ENCODE measurements at regions not wholly inside any gene's neighbourhood (a gene's known extent, or its start where the extent isn't known, plus 50 kb on each side); places are given as distances from the start of the nearest gene placed in this dataset.
"Not testable (repeated sequence)": the region's sequence is repeated elsewhere in the genome, so short reads cannot be mapped to it uniquely, and the experiment has no call there.

- no peak for DNase-seq (ENCODE audit: low spot score in 2 of 2)
- FAIRE-seq, result no peak
Measured at GRCh38 chrX:916230-916599, 285.6 kb downstream of the SHOX start.

DNA sequence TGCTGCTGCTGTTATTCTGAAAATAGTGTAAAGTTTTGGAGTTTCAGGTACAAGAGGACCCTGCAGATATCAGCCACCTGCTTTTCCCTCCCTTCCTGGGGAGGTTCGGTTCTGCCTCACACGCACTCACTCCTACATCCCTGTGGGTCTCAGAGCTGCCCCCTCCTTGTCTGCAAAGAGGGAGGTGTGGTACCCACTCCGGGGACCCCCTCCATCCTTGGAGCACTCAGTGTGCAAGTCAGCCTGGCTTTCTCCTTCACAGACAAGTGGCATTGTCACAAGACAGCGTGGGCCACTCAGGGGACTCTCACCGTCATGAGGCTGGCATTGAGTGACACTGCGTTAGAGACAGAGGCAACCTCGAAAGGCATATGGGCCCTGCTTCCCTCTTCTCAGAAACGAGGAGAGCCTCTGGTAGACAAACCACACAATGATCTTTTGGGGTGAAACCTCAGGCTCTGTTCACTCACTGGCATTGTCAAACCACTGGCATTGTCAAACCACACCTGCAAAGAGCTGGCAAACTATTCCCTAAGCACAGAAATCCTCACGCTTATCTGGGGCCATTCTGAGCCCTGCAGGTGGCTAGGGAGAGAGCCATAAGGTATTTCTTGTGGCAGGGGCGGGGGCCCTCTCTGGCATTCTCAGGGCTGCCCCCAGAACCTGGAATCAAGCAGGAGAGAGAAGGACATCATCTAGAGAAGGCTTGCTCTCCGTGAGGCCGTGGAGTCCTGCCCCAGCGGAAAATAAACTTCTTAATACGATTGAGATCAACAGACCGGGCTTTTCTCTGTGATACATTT is 285.0 kb downstream of the SHOX start:
- DNase-seq (ENCODE audit: low spot score in 2 of 2) (no peak), FAIRE-seq (no peak)

DNA sequence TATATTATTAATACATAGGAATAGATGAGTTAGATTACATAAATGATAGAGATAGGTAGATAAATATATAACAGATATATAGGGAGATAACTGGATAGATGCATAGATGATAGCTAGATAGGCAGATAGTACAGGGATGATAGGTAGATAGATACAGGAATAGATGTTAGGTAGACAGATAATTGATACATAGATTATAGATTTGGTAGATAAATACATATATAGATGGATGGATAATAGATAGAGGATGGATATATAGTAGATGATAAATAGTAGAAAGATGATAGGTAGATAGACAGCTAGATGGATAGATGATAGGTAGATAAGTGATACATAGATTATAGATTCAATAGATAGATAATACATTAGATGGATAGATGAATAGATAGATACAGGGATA is 283.6 kb downstream of the SHOX start:
- DNase-seq (ENCODE audit: low spot score in 2 of 2) (no peak), FAIRE-seq (no peak)

DNA sequence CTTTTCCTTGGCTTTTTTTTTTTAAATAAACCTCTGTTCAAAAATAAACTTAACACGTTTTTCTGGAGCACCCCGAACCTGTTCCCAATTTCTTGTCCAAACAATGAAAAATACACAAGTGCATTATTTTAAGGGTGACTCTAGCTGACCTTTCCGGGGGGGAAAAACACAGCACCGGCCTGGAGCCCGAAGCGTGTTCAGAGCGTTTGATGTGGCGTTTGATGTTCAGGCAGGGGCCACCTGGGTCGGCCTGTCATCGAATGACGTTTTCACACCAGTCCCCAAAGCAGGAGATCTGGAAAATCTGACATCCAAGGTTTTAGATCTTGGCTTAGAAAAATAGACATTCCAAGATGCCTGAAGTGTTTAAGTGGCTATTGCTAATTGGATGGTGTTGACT is 282.1 kb downstream of the SHOX start:
- FAIRE-seq (no peak), DNase-seq (ENCODE audit: low spot score in 2 of 2) (no peak)

- FAIRE-seq; DNase-seq (ENCODE audit: low spot score in 2 of 2): not testable (repeated sequence)
Measured at GRCh38 chrX:909068-909467, 278.5 kb downstream of the SHOX start.

GRCh38 chrX:906586-906985 is 276.0 kb downstream of the SHOX start:
- FAIRE-seq, result no peak

GRCh38 chrX:905848-906566 is 275.4 kb downstream of the SHOX start:
- DNase-seq (ENCODE audit: low spot score in 2 of 2), result no peak
- FAIRE-seq, result no peak

More at GRCh38 chrX:906586-906985, 276.0 kb downstream of the SHOX start:
- no peak for DNase-seq (ENCODE audit: low spot score in 2 of 2)

GRCh38 chrX:903116-903515 is 272.5 kb downstream of the SHOX start:
- FAIRE-seq (no peak), DNase-seq (ENCODE audit: low spot score in 2 of 2) (no peak)

GRCh38 chrX:896256-896655 is 265.7 kb downstream of the SHOX start:
- FAIRE-seq, result no peak
- DNase-seq (ENCODE audit: low spot score in 2 of 2), result no peak

DNA sequence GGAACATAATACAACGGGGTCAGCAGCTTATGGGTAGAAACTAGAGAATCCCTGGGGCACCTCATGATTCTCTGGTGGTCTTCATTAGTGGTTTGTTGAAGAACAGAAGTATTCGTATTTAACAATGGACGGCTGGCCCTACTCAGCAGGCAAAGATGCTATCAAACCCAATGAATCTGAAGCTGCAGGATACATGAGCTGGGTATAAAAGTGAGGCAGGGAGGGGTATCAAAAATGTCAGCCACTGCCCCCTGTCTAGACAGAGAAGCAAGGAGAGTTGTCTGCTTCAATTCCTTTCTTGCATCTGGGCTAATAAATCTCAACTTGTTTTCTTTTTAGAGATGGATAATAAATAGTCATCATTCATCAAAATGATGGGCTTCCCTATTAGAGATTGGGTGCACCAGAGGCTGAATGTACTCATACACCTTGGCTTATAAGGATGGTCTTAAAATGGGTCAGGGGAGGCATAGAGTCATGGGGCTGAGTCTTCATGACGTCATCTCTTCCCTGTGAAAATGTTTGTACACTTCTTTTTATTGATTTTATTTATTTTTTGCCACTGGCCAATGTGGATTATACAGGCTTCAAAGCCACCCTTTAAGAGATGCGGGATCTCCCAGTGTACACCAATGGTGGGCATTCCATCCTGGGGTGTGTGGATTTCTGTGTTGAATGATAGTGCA is 259.5 kb downstream of the SHOX start:
- FAIRE-seq, result no peak
- no peak for DNase-seq (ENCODE audit: low spot score in 2 of 2)

DNA sequence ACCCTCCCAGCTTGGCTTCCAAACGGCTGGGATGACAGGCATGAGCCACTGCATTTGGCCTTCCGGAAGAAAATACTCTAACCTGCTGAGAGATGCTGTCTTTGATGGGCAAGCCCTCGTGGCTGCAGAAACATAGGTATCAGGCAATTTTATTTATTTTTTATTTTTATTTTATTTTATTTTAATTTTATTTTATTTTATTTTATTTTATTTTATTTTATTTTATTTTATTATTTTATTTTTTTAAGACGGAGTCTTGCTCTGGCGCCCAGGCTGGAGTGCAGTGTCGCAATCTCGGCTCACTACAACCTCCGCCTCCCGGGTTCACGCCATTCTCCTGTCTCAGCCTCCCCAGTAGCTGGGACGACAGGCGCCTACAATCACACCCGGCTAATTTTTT is 257.1 kb downstream of the SHOX start:
- not testable (repeated sequence) for FAIRE-seq; DNase-seq (ENCODE audit: low spot score in 2 of 2)

DNA sequence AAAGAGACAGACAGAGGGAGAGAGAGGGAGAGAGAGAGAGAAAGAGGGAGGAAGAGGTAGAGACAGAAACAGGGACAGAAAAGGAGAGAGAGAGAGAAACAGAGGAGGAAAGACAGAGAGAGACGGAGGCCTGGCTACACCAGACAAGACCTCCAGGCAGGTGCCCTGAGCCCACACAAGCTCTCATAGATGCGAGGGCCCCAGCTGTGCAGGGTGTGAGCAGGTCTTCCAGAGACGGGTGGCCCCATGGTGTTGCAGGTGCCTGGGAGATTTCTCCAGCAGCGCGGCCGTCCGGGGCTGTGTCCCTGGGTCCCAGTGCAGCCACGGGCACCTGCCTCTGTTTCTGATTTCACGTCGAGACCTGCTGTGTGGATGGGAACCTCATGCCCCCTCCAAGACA is 253.0 kb downstream of the SHOX start:
- no peak for DNase-seq (ENCODE audit: low spot score in 2 of 2)
- no peak for FAIRE-seq

DNA sequence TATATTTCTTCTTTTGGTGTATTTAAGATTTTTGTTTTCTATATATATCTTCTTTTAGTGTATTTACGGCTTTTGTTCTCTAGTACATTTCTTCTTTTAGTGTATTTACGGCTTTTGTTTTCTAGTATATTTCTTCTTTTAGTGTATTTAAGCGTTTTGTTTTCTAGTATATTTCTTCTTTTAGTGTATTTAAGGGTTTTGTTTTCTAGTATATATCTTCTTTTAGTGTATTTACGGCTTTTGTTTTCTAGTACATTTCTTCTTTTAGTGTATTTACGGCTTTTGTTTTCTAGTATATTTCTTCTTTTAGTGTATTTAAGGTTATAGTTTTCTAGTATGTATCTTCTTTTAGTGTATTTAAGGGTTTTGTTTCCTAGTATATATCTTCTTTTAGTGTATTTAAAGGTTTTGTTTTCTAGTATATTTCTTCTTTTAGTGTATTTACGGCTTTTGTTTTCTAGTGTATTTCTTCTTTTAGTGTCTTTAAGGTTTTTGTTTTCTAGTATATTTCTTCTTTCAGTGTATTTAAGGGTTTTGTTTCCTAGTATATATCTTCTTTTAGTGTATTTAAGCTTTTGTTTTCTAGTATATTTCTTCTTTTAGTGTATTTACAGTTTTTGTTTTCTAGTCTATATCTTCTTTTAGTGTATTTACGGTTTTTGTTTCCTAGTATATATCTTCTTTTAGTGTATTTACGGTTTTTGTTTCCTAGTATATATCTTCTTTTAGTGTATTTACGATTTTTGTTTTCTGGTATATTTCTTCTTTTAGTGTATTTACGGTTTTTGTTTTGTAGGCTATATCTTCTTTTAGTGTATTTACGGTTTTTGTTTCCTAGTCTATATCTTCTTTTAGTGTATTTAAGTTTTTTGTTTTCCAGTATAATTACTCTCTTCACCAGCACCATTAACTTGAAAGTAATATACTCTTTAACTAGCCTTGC is 249.4 kb downstream of the SHOX start:
- DNase-seq (ENCODE audit: low spot score in 2 of 2); FAIRE-seq: not testable (repeated sequence)

- FAIRE-seq, result no peak
- DNase-seq (ENCODE audit: low spot score in 2 of 2), result no peak
Measured at GRCh38 chrX:874061-874460, 243.5 kb downstream of the SHOX start.

DNA sequence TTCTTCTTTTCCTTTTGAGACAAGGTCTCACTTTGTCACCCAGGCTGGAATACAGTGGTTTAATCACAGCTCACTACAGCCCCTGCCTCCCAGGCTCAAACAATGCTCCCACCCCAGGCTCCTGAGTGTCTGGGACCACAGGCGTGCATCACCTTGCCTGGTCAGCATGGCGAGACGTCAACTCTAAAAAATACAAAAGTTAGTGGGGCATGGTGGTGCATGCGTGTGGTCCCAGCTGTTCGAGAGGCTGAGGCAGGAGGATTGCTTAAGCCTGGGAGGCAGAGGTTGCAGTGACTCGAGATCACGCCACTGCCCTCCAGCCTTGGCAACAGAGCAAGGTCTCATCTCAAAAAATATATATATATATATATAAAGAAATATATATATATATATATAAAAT is 242.4 kb downstream of the SHOX start:
- DNase-seq (ENCODE audit: low spot score in 2 of 2) (no peak), FAIRE-seq (no peak)

GRCh38 chrX:872090-872489 is 241.5 kb downstream of the SHOX start:
- FAIRE-seq (no peak), DNase-seq (ENCODE audit: low spot score in 2 of 2) (no peak)

- FAIRE-seq (no peak), DNase-seq (ENCODE audit: low spot score in 2 of 2) (no peak)
Measured at GRCh38 chrX:871626-872025, 241.0 kb downstream of the SHOX start.

DNA sequence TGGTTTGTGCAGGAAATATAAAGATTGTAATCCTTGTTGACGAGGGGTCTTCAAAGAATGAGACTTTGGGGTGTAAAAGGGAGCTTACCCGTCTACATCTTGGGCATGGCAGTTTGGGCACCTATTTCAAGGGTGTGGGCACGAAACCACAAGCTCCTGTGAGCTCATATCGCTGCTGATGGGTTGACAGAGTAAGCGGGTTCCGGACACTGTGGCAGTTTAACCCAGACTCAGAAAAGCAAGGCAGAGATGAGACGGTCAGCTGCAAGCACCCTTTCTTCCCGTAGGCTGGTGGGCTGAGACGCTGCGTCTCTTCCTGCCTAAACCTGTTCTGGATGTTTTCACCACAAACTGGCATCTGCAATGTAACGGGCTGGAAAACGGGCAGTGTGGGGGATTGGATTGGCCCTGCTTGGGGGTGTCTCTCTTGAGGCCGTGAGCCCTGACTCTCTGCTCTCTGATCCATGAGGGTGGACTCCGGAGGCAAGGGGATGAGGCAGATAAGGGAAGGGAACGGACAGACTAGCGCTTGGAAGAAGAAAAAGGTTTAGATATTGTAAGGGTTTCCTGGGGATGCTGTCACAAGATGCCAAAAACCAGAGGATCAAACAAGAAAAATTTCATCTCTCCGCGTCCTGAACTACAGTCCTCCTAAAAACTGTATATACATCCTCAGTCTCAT is 237.5 kb downstream of the SHOX start:
- FAIRE-seq (no peak), DNase-seq (ENCODE audit: low spot score in 2 of 2) (no peak)

- no peak for FAIRE-seq
- no peak for DNase-seq (ENCODE audit: low spot score in 2 of 2)
Measured at GRCh38 chrX:867502-867901, 236.9 kb downstream of the SHOX start.

Measured in frontal cortex (tissue), 3 donors.